Fibroblast of villous mesenchyme (primary cell): ENCODE measurements at regions not wholly inside any gene's neighbourhood (a gene's known extent, or its start where the extent isn't known, plus 50 kb on each side); places are given as distances from the start of the nearest gene placed in this dataset.
"Not testable (repeated sequence)": the region's sequence is repeated elsewhere in the genome, so short reads cannot be mapped to it uniquely, and the experiment has no call there.

Experiments used
- DNase-seq: peaks from one replicate; pipeline ENCODE4 v3.0.0-alpha.2; 2010; ENCODE audit warnings: low read depth
- H3K4me3 ChIP-seq: 2 replicates; pipeline ENCODE4 v1.5.1; 2011; ENCODE audit warnings: low read depth, mild to moderate bottlenecking, low read length
- CTCF ChIP-seq: IDR thresholded peaks from 2 replicates; pipeline ENCODE4 v1.5.1; 2012; ENCODE audit warnings: low read depth, mild to moderate bottlenecking, low read length; ENCODE audit not compliant: insufficient read depth

GRCh38 chr21:27550287-27550686, 583.4 kb upstream of the ADAMTS5 start:
- H3K4me3 ChIP-seq, result no peak overlapping the region
- TF ChIP-seq CTCF, result no peak
- no peak for DNase-seq

DNA sequence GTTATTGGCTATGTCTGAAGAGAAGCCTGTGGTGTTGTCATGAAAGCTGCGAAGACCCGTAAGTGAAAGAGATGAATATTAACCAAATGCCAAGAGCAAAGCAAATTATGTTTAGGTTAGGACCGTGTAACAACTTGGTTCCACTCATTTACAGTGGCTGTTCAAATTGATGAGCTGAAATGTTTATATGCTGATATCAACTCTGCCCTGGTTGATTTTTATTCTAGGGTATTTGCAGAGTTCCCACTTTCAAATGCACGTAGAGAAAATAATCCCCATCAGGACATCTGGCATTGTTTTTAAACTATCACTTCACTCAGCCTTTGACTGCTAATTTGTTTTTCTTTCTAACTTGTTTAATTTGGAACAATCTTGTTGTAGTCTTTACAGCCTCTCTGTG, 581.6 kb upstream of the ADAMTS5 start:
- H3K4me3 ChIP-seq, result no peak overlapping the region
- no peak for DNase-seq
- TF ChIP-seq CTCF, result no peak

- no peak for DNase-seq
- no peak overlapping the region for H3K4me3 ChIP-seq
- TF ChIP-seq CTCF, result no peak
These were observed 579.0 kb upstream of the ADAMTS5 start for GRCh38 chr21:27545754-27546349.

GRCh38 chr21:27542126-27542525, 575.2 kb upstream of the ADAMTS5 start:
- H3K4me3 ChIP-seq, DNase-seq: not testable (repeated sequence)

DNA sequence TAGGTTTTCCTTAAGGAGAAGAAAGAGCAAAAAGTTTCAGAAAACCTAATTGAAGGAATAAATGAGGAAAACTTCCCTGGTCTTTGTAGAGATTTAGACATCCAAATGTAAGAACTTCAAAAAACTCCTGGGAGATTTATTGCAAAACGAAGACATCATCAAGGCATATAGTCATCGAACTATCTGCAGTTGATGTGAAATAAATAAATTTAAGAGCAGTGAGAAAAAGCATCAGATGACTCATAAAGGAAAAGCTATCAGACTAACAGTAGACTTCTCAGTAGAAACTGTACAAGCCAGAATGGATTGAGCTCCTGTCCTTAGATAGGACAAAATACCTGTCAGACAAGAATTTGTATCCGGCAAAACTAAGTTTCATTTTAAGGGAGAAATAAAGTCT, 569.4 kb upstream of the ADAMTS5 start:
- no peak for TF ChIP-seq CTCF
- H3K4me3 ChIP-seq, result no peak overlapping the region
- peak; percentile 31 for DNase-seq

DNA sequence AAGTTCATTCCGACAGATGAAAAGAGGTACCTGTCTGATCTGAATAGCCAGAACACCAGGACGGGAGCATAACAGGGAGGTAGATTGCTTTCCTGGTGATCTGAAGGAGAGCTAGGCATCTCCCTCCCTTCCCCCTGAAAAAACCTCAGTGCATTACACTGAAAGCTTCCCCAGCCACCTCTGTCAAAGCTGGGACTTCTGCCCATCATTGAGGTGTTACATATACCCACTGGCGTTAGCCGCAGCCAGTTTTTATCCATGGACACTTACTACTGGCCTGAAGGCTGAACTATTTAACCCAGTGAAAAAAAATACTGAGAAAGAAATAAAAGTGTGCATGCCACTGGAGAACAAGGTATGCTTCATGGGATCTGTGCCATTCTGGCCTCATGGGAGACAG, 568.3 kb upstream of the ADAMTS5 start:
- no peak overlapping the region for H3K4me3 ChIP-seq
- DNase-seq, result no peak
- no peak for TF ChIP-seq CTCF

DNA sequence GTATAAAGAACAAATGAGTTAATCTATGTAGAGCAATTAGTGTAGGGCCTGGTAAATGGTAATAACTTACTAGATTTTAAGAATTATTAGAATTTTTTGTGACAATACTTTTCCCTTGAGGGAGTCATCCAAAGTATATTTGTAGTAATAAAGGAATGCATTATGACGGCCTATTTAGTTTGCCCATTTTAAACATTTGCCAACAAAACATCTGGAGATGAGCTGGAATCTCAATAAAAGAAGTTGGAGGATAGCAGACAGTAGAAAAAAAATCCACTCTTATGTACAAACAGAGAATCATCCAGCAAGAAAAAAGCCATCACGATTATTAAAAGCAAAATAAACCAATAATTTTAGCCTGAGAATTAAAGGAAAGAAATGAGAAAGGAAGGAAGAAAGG, 567.3 kb upstream of the ADAMTS5 start:
- no peak overlapping the region for H3K4me3 ChIP-seq
- TF ChIP-seq CTCF, result no peak
- no peak for DNase-seq
